Left ventricle myocardium inferior (tissue), 1 donor: ENCODE measurements at regions not wholly inside any gene's neighbourhood (a gene's known extent, or its start where the extent isn't known, plus 50 kb on each side); places are given as distances from the start of the nearest gene placed in this dataset.

Source experiments
- DNase-seq: peaks from one replicate; pipeline ENCODE4 v3.0.0-alpha.2; 2020
- H3K27ac ChIP-seq: fragments of 200-600 bp; replicated peaks from 2 replicates; pipeline ENCODE4 v1.8.0; 2021
- H3K27me3 ChIP-seq: fragments of 200-600 bp; 2 replicates; pipeline ENCODE4 v1.8.0; 2021; ENCODE audit warnings: low read depth
- H3K36me3 ChIP-seq: fragments of 200-600 bp; 2 replicates; pipeline ENCODE4 v1.8.0; 2021
- H3K4me1 ChIP-seq: fragments of 200-600 bp; 2 replicates; pipeline ENCODE4 v1.8.0; 2021
- H3K4me3 ChIP-seq: fragments of 200-600 bp; 2 replicates; pipeline ENCODE4 v1.8.0; 2021; ENCODE audit warnings: mild to moderate bottlenecking, moderate library complexity
- H3K9me3 ChIP-seq: fragments of 200-600 bp; replicated peaks from 2 replicates; pipeline ENCODE4 v1.8.0; 2021
- CTCF ChIP-seq: fragments of 200-600 bp; IDR thresholded peaks from 2 replicates; pipeline ENCODE4 v1.8.0; 2021; ENCODE audit warnings: antibody characterized with exemption, mild to moderate bottlenecking, borderline replicate concordance
- intact Hi-C: fragments of 100-400 bp; cut with micrococcal nuclease; formaldehyde crosslinking; loops from one replicate; pipeline ENCODE4 v1.11.0; 2022
- donor health status: DM: no; HTN: yes; CAD: no; lungs with severe emphysema.

- intact Hi-C loops: no loop called here
- no peaks in the 10 kb centered on the region for H3K36me3 ChIP-seq
These were observed 88.5 kb downstream of the ELAPOR2 start for GRCh38 chr7:86970986-86971385.

GRCh38 chr7:86970547-86970946, 88.9 kb downstream of the ELAPOR2 start:
- no peak for TF ChIP-seq CTCF
- H3K27me3 ChIP-seq: no peaks in the 10 kb centered on the region
- H3K27ac ChIP-seq: no peak overlapping the region
- no peak for DNase-seq
- no peaks in the 10 kb centered on the region for H3K36me3 ChIP-seq
- intact Hi-C loops: no loop called here
- H3K4me3 ChIP-seq: no peak overlapping the region
- H3K4me1 ChIP-seq: peaks cover 4% of the 10 kb centered on the region
- H3K9me3 ChIP-seq: no peaks in the 10 kb centered on the region

More at GRCh38 chr7:86970986-86971385, 88.5 kb downstream of the ELAPOR2 start:
- no peak for DNase-seq
- Histone ChIP-seq H3K9me3 (no peaks in the 10 kb centered on the region), H3K4me3 (no peak overlapping the region), H3K27ac (no peak overlapping the region), H3K27me3 (no peaks in the 10 kb centered on the region), H3K4me1 (peaks cover 4% of the 10 kb centered on the region)
- TF ChIP-seq CTCF: no peak

GRCh38 chr7:86969865-86970264, 89.6 kb downstream of the ELAPOR2 start:
- Histone ChIP-seq H3K4me3 (no peak overlapping the region), H3K9me3 (no peaks in the 10 kb centered on the region), H3K4me1 (peaks cover 4% of the 10 kb centered on the region), H3K27ac (no peak overlapping the region), H3K27me3 (no peaks in the 10 kb centered on the region), H3K36me3 (no peaks in the 10 kb centered on the region)
- TF ChIP-seq CTCF: no peak
- intact Hi-C loops: no loop called here
- no peak for DNase-seq

GRCh38 chr7:86968618-86969017, 90.8 kb downstream of the ELAPOR2 start:
- intact Hi-C loops: no loop called here
- H3K4me3 ChIP-seq: no peak overlapping the region
- no peak overlapping the region for H3K27ac ChIP-seq
- no peaks in the 10 kb centered on the region for H3K9me3 ChIP-seq
- TF ChIP-seq CTCF: no peak
- H3K27me3 ChIP-seq: no peaks in the 10 kb centered on the region
- peaks cover 4% of the 10 kb centered on the region for H3K4me1 ChIP-seq
- no peak for DNase-seq
- H3K36me3 ChIP-seq: no peaks in the 10 kb centered on the region

GRCh38 chr7:86966916-86967315, 92.5 kb downstream of the ELAPOR2 start:
- no peaks in the 10 kb centered on the region for H3K36me3 ChIP-seq
- no peaks in the 10 kb centered on the region for H3K27me3 ChIP-seq
- no peak for DNase-seq
- intact Hi-C loops: no loop called here
- no peak for TF ChIP-seq CTCF
- H3K4me1 ChIP-seq: no peaks in the 10 kb centered on the region
- no peaks in the 10 kb centered on the region for H3K9me3 ChIP-seq
- no peak overlapping the region for H3K27ac ChIP-seq
- H3K4me3 ChIP-seq: no peak overlapping the region

GRCh38 chr7:86965727-86966120, 93.7 kb downstream of the ELAPOR2 start:
- no peak for DNase-seq
- Histone ChIP-seq H3K27me3 (no peaks in the 10 kb centered on the region), H3K27ac (no peak overlapping the region), H3K9me3 (no peaks in the 10 kb centered on the region), H3K4me3 (no peak overlapping the region), H3K4me1 (no peaks in the 10 kb centered on the region), H3K36me3 (no peaks in the 10 kb centered on the region)
- no peak for TF ChIP-seq CTCF
- intact Hi-C loops: no loop called here
